SJSA1 (cell line): ENCODE measurements at regions not wholly inside any gene's neighbourhood (a gene's known extent, or its start where the extent isn't known, plus 50 kb on each side); places are given as distances from the start of the nearest gene placed in this dataset.

Experiments used
- DNase-seq, 2 experiments: peaks; one replicate each; pipeline ENCODE4 v3.0.0-alpha.2; 2015 to 2020; ENCODE audit warnings: low spot score in 2 of 2, low read depth in 1 of 2
- H3K27ac ChIP-seq: fragments of 250-450 bp; sonication (Bioruptor Pico); 2 replicates; pipeline ENCODE4 v1.5.1; 2020; ENCODE audit warnings: mild to moderate bottlenecking, moderate library complexity
- H3K27me3 ChIP-seq: fragments of 250-450 bp; sonication (Bioruptor Pico); replicated peaks from 2 replicates; pipeline ENCODE4 v1.5.1; 2020; ENCODE audit warnings: mild to moderate bottlenecking, moderate library complexity
- H3K36me3 ChIP-seq: fragments of 250-450 bp; sonication (Bioruptor Pico); 2 replicates; pipeline ENCODE4 v1.5.1; 2020; ENCODE audit warnings: mild to moderate bottlenecking
- H3K4me1 ChIP-seq: fragments of 250-450 bp; sonication (Bioruptor Pico); replicated peaks from 2 replicates; pipeline ENCODE4 v1.6.1; 2021; ENCODE audit warnings: mild to moderate bottlenecking
- H3K4me3 ChIP-seq: fragments of 250-450 bp; sonication (Bioruptor Pico); 2 replicates; pipeline ENCODE4 v1.5.1; 2020; ENCODE audit warnings: mild to moderate bottlenecking
- H3K9me3 ChIP-seq: fragments of 250-450 bp; sonication (Bioruptor Pico); replicated peaks from 2 replicates; pipeline ENCODE4 v1.5.1; 2020; ENCODE audit warnings: mild to moderate bottlenecking

GRCh38 chr2:121045245-121045644 is 239.8 kb downstream of the TFCP2L1 start:
- Histone ChIP-seq H3K9me3 (no peaks in the 10 kb centered on the region), H3K27ac (no peak overlapping the region), H3K36me3 (no peaks in the 10 kb centered on the region), H3K4me3 (no peak overlapping the region), H3K4me1 (no peaks in the 10 kb centered on the region), H3K27me3 (peaks cover 2% of the 10 kb centered on the region; the same call in 1 of the 2 replicates)
- no peak for DNase-seq

- no peak overlapping the region for H3K4me3 ChIP-seq
- H3K9me3 ChIP-seq, result no peaks in the 10 kb centered on the region
- 0 out of 2 replicates have a peak, but pooled peaks cover under 1% of the 10 kb centered on the region for H3K27me3 ChIP-seq
- DNase-seq, result no peak
- no peaks in the 10 kb centered on the region for H3K4me1 ChIP-seq
- H3K36me3 ChIP-seq, result no peaks in the 10 kb centered on the region
- H3K27ac ChIP-seq, result no peak overlapping the region
These were observed 238.7 kb downstream of the TFCP2L1 start for GRCh38 chr2:121046335-121046734.

GRCh38 chr2:121047383-121047782 is 237.6 kb downstream of the TFCP2L1 start:
- H3K4me3 ChIP-seq, result no peak overlapping the region
- no peaks in the 10 kb centered on the region for H3K9me3 ChIP-seq
- H3K27me3 ChIP-seq, result no peaks in the 10 kb centered on the region
- no peak overlapping the region for H3K27ac ChIP-seq
- DNase-seq, result no peak
- H3K36me3 ChIP-seq, result no peaks in the 10 kb centered on the region
- no peaks in the 10 kb centered on the region for H3K4me1 ChIP-seq

- no peaks in the 10 kb centered on the region for H3K36me3 ChIP-seq
- no peak overlapping the region for H3K4me3 ChIP-seq
- H3K4me1 ChIP-seq, result no peaks in the 10 kb centered on the region
- H3K27ac ChIP-seq, result no peak overlapping the region
- no peaks in the 10 kb centered on the region for H3K27me3 ChIP-seq
- no peaks in the 10 kb centered on the region for H3K9me3 ChIP-seq
- DNase-seq, result no peak
These were observed 235.9 kb downstream of the TFCP2L1 start for GRCh38 chr2:121049131-121049530.

- no peak overlapping the region for H3K27ac ChIP-seq
- H3K9me3 ChIP-seq, result no peaks in the 10 kb centered on the region
- H3K4me1 ChIP-seq, result no peaks in the 10 kb centered on the region
- no peak for DNase-seq
- H3K4me3 ChIP-seq, result no peak overlapping the region
- H3K27me3 ChIP-seq, result no peaks in the 10 kb centered on the region
- H3K36me3 ChIP-seq, result no peaks in the 10 kb centered on the region
These were observed 234.9 kb downstream of the TFCP2L1 start for GRCh38 chr2:121049950-121050585.

GRCh38 chr2:121051311-121051710 is 233.7 kb downstream of the TFCP2L1 start:
- no peaks in the 10 kb centered on the region for H3K4me1 ChIP-seq
- no peak for DNase-seq
- no peak overlapping the region for H3K4me3 ChIP-seq
- no peaks in the 10 kb centered on the region for H3K27me3 ChIP-seq
- H3K9me3 ChIP-seq, result no peaks in the 10 kb centered on the region
- H3K27ac ChIP-seq, result no peak overlapping the region
- no peaks in the 10 kb centered on the region for H3K36me3 ChIP-seq

- Histone ChIP-seq H3K9me3 (no peaks in the 10 kb centered on the region), H3K36me3 (no peaks in the 10 kb centered on the region), H3K4me1 (no peaks in the 10 kb centered on the region), H3K27me3 (no peaks in the 10 kb centered on the region), H3K27ac (no peak overlapping the region), H3K4me3 (no peak overlapping the region)
- DNase-seq, result no peak
These were observed 233.0 kb downstream of the TFCP2L1 start for GRCh38 chr2:121052023-121052422.

GRCh38 chr2:121052521-121052920 is 232.5 kb downstream of the TFCP2L1 start:
- no peaks in the 10 kb centered on the region for H3K9me3 ChIP-seq
- no peak overlapping the region for H3K27ac ChIP-seq
- no peaks in the 10 kb centered on the region for H3K36me3 ChIP-seq
- no peak for DNase-seq
- no peak overlapping the region for H3K4me3 ChIP-seq
- no peaks in the 10 kb centered on the region for H3K27me3 ChIP-seq
- no peaks in the 10 kb centered on the region for H3K4me1 ChIP-seq

GRCh38 chr2:121055088-121055487 is 229.9 kb downstream of the TFCP2L1 start:
- no peaks in the 10 kb centered on the region for H3K27me3 ChIP-seq
- H3K27ac ChIP-seq, result no peak overlapping the region
- DNase-seq, result no peak
- no peaks in the 10 kb centered on the region for H3K4me1 ChIP-seq
- H3K9me3 ChIP-seq, result no peaks in the 10 kb centered on the region
- no peaks in the 10 kb centered on the region for H3K36me3 ChIP-seq
- no peak overlapping the region for H3K4me3 ChIP-seq

- Histone ChIP-seq H3K27me3 (no peaks in the 10 kb centered on the region), H3K9me3 (no peaks in the 10 kb centered on the region), H3K27ac (no peak overlapping the region), H3K36me3 (no peaks in the 10 kb centered on the region), H3K4me1 (no peaks in the 10 kb centered on the region), H3K4me3 (no peak overlapping the region)
- DNase-seq, result no peak
These were observed 229.5 kb downstream of the TFCP2L1 start for GRCh38 chr2:121055501-121055900.

GRCh38 chr2:121058852-121059558 is 226.0 kb downstream of the TFCP2L1 start:
- H3K27me3 ChIP-seq, result no peaks in the 10 kb centered on the region
- H3K36me3 ChIP-seq, result no peaks in the 10 kb centered on the region
- H3K4me1 ChIP-seq, result no peaks in the 10 kb centered on the region
- no peak for DNase-seq
- H3K4me3 ChIP-seq, result no peak overlapping the region
- H3K9me3 ChIP-seq, result no peaks in the 10 kb centered on the region
- H3K27ac ChIP-seq, result no peak overlapping the region

GRCh38 chr2:121059651-121060649 is 225.1 kb downstream of the TFCP2L1 start:
- H3K27ac ChIP-seq, result no peak overlapping the region
- no peaks in the 10 kb centered on the region for H3K27me3 ChIP-seq
- DNase-seq, result no peak
- no peaks in the 10 kb centered on the region for H3K9me3 ChIP-seq
- H3K4me3 ChIP-seq, result no peak overlapping the region
- H3K36me3 ChIP-seq, result no peaks in the 10 kb centered on the region
- H3K4me1 ChIP-seq, result no peaks in the 10 kb centered on the region

GRCh38 chr2:121061633-121062032 is 223.4 kb downstream of the TFCP2L1 start:
- Histone ChIP-seq H3K36me3 (no peaks in the 10 kb centered on the region), H3K9me3 (no peaks in the 10 kb centered on the region), H3K4me3 (no peak overlapping the region), H3K27ac (no peak overlapping the region), H3K27me3 (no peaks in the 10 kb centered on the region), H3K4me1 (no peaks in the 10 kb centered on the region)
- no peak for DNase-seq

- Histone ChIP-seq H3K9me3 (no peaks in the 10 kb centered on the region), H3K4me3 (no peak overlapping the region), H3K27me3 (no peaks in the 10 kb centered on the region), H3K4me1 (no peaks in the 10 kb centered on the region), H3K27ac (no peak overlapping the region), H3K36me3 (no peaks in the 10 kb centered on the region)
- DNase-seq, result no peak
These were observed 221.5 kb downstream of the TFCP2L1 start for GRCh38 chr2:121063471-121063870.
